ENCODE measurements at regions not wholly inside any gene's neighbourhood (a gene's known extent, or its start where the extent isn't known, plus 50 kb on each side); places are given as distances from the start of the nearest gene placed in this dataset.
A peak's percentile ranks its signal among the peaks of the same experiment; 100 is the strongest.

- no peak for DNase-seq
Measured at GRCh38 chr12:93106910-93107309, 177.8 kb upstream of the EEA1 start.

- no peak for DNase-seq
Measured at GRCh38 chr12:93107514-93108312, 178.6 kb upstream of the EEA1 start.

GRCh38 chr12:93108985-93109384, 179.9 kb upstream of the EEA1 start:
- DNase-seq, result no peak

GRCh38 chr12:93109551-93110203, 180.6 kb upstream of the EEA1 start:
- DNase-seq, result peak; percentile 47

GRCh38 chr12:93111773-93112172, 182.7 kb upstream of the EEA1 start:
- DNase-seq, result no peak

GRCh38 chr12:93113317-93114006, 184.4 kb upstream of the EEA1 start:
- no peak for DNase-seq

GRCh38 chr12:93115198-93115601, 186.1 kb upstream of the EEA1 start:
- no peak for DNase-seq

- DNase-seq, result no peak
Measured at GRCh38 chr12:93115646-93116045, 186.6 kb upstream of the EEA1 start.

- no peak for DNase-seq
Measured at GRCh38 chr12:93116632-93117031, 187.5 kb upstream of the EEA1 start.

- DNase-seq, result no peak
Measured at GRCh38 chr12:93121729-93122488, 192.8 kb upstream of the EEA1 start.

GRCh38 chr12:93122569-93123091, 193.5 kb upstream of the EEA1 start:
- no peak for DNase-seq

- DNase-seq, result no peak
Measured at GRCh38 chr12:93125126-93125525, 196.0 kb upstream of the EEA1 start.

- no peak for DNase-seq
Measured at GRCh38 chr12:93126069-93126474, 197.0 kb upstream of the EEA1 start.

- DNase-seq, result no peak
Measured at GRCh38 chr12:93127107-93127560, 198.0 kb upstream of the EEA1 start.

- no peak for DNase-seq
Measured at GRCh38 chr12:93127582-93128331, 198.7 kb upstream of the EEA1 start.

GRCh38 chr12:93128332-93128707, 199.2 kb upstream of the EEA1 start:
- DNase-seq, result no peak

GRCh38 chr12:93130366-93131054, 201.4 kb upstream of the EEA1 start:
- DNase-seq, result no peak

GRCh38 chr12:93133361-93133760, 204.3 kb upstream of the EEA1 start:
- no peak for DNase-seq

- DNase-seq, result no peak
Measured at GRCh38 chr12:93134175-93134890, 205.2 kb upstream of the EEA1 start.

- no peak for DNase-seq
Measured at GRCh38 chr12:93134893-93135285, 205.8 kb upstream of the EEA1 start.
